Activated naive CD4-positive, alpha-beta T cell treated with anti-CD3 and anti-CD28 coated beads, Interleukin-2, amount 50 U/mL, for 72 hours (primary cell): ENCODE measurements at regions not wholly inside any gene's neighbourhood (a gene's known extent, or its start where the extent isn't known, plus 50 kb on each side); places are given as distances from the start of the nearest gene placed in this dataset.

ENCODE experiments used
- ATAC-seq, 2 donors: fragments of 150-1000 bp; cut with Tn5 transposase; 2 replicates each; pipeline ENCODE4 v1.10.0; 2021; ENCODE audit warnings: mild to moderate bottlenecking in 2 of 2, moderate library complexity in 2 of 2
- DNase-seq, 2 donors: peaks; one replicate each; pipeline ENCODE4 v3.0.0; 2021 to 2022; ENCODE audit warnings: low spot score in 2 of 2
- H3K27ac Mint-ChIP-seq, 2 donors: one replicate each; pipeline ENCODE4 v1.8.0; 2022; ENCODE audit warnings: mild to moderate bottlenecking in 2 of 2, mixed read lengths in 2 of 2
- H3K36me3 Mint-ChIP-seq, 2 donors: one replicate each; pipeline ENCODE4 v1.8.0; 2022; ENCODE audit warnings: mixed read lengths in 2 of 2
- H3K9me3 Mint-ChIP-seq, 2 donors: one replicate each; pipeline ENCODE4 v1.8.0; 2022; ENCODE audit warnings: mixed read lengths in 2 of 2

GRCh38 chr4:114196606-114197005 is 217.2 kb upstream of the ARSJ start:
- no peak for ATAC-seq
- H3K36me3 Mint-ChIP-seq, result no peaks in the 10 kb centered on the region

GRCh38 chr4:114200026-114200425 is 220.6 kb upstream of the ARSJ start:
- Mint-ChIP-seq H3K27ac (no peak overlapping the region), H3K9me3 (no peaks in the 10 kb centered on the region), H3K36me3 (no peaks in the 10 kb centered on the region)
- ATAC-seq, result no peak
- no peak for DNase-seq

More at GRCh38 chr4:114196606-114197005, 217.2 kb upstream of the ARSJ start:
- Mint-ChIP-seq H3K9me3 (no peaks in the 10 kb centered on the region), H3K27ac (no peak overlapping the region)
- no peak for DNase-seq

DNA sequence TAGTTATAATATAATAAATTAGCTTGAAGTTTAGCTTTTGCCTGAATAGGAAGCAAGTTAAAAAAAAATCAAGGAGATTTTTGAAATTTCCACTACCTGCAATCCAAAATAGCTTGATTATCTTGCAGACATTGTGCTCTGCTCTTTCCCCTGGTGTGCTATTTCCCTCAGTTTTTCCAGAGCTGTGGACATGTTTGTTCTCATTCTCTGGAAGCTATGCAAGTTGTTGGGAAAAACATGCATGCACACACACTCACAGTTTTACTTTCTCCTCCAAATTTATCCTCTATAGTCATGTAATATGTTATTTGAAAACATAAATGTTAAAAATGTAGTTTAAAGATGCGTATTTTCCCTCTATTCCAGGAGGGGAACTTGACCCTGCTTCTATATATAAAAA is 225.8 kb upstream of the ARSJ start:
- ATAC-seq (no peak), DNase-seq (no peak)
- Mint-ChIP-seq H3K27ac (no peak overlapping the region), H3K9me3 (no peaks in the 10 kb centered on the region), H3K36me3 (no peaks in the 10 kb centered on the region)

GRCh38 chr4:114208574-114209151 is 229.2 kb upstream of the ARSJ start:
- no peaks in the 10 kb centered on the region for H3K36me3 Mint-ChIP-seq
- no peak for DNase-seq
- no peak for ATAC-seq
- H3K9me3 Mint-ChIP-seq, result no peaks in the 10 kb centered on the region
- H3K27ac Mint-ChIP-seq, result no peak overlapping the region

DNA sequence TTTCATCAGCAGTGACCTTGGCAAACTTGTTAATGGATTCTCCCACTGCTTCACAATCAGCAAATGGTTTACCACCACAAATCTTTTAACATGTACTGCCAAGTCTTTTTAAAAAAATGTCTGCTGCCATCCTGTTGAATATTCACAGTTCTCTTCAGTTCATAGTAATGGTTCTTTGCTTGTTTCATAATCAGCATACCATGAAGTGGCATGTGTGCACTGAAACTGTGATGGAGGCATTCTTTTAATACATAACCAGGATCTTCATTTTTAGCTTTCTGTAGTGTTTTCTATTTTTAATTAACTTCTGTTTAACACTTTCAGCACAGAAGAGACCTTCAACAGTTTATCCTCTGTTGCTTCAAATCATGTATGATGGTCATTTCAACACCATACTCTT is 230.1 kb upstream of the ARSJ start:
- no peaks in the 10 kb centered on the region for H3K36me3 Mint-ChIP-seq
- DNase-seq (no peak), ATAC-seq (no peak)
- H3K27ac Mint-ChIP-seq, result no peak overlapping the region
- H3K9me3 Mint-ChIP-seq, result no peaks in the 10 kb centered on the region

- no peaks in the 10 kb centered on the region for H3K9me3 Mint-ChIP-seq
These were observed 232.1 kb upstream of the ARSJ start for GRCh38 chr4:114211556-114211955.

GRCh38 chr4:114217150-114217817 is 237.8 kb upstream of the ARSJ start:
- no peaks in the 10 kb centered on the region for H3K9me3 Mint-ChIP-seq
- no peak overlapping the region for H3K27ac Mint-ChIP-seq
- no peaks in the 10 kb centered on the region for H3K36me3 Mint-ChIP-seq
- DNase-seq, result no peak
- no peak for ATAC-seq

More at GRCh38 chr4:114211556-114211955, 232.1 kb upstream of the ARSJ start:
- H3K27ac Mint-ChIP-seq, result no peak overlapping the region
- DNase-seq (no peak), ATAC-seq (no peak)
- H3K36me3 Mint-ChIP-seq, result no peaks in the 10 kb centered on the region

GRCh38 chr4:114223580-114223979 is 244.1 kb upstream of the ARSJ start:
- DNase-seq, result no peak
- Mint-ChIP-seq H3K36me3 (no peaks in the 10 kb centered on the region), H3K27ac (no peak overlapping the region), H3K9me3 (no peaks in the 10 kb centered on the region)
- no peak for ATAC-seq

GRCh38 chr4:114225436-114225835 is 246.0 kb upstream of the ARSJ start:
- no peak for ATAC-seq
- H3K9me3 Mint-ChIP-seq, result no peaks in the 10 kb centered on the region
- H3K27ac Mint-ChIP-seq, result no peak overlapping the region
- no peaks in the 10 kb centered on the region for H3K36me3 Mint-ChIP-seq
- no peak for DNase-seq

GRCh38 chr4:114226179-114226578 is 246.7 kb upstream of the ARSJ start:
- DNase-seq, result no peak
- ATAC-seq, result peak; percentile 40 to 47
- no peak overlapping the region for H3K27ac Mint-ChIP-seq
- no peaks in the 10 kb centered on the region for H3K36me3 Mint-ChIP-seq
- H3K9me3 Mint-ChIP-seq, result no peaks in the 10 kb centered on the region

DNA sequence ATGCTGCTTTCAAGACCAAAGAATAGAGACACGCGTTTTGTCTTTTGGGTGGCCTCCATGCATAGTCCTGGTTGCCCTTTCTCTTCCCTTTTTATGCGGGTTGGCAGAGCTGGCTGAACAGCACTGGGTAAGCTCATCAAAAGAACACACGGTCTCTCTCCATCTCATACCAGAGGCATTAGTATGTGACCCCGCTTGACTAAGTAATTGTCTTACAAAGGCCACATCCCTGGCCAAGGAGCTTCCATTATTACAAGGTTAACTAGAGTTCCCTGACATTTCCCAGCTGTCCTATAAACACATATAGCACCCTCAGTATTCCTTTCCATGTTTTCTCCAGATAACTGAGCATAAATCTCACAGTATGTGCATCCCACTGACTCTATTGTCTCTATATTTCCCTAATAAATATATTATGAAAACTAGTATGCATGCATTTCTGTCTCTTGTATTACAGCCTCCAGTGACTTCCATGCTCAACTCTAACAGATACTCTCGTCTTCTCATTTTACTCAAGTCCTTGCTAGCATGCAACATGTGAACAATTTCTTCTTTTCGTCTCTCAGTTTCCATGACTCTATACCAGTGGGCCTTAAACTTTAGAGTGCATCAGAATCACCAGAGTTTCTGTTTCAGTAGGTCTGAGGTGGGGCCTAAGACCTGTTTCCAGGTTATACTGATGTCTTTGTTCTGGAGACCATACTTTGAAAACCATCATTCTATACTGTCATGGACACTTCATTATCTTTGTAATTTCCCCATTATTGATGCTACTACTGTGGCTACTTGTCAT is 247.7 kb upstream of the ARSJ start:
- peak; percentile 13 to 60 for ATAC-seq
- DNase-seq, result no peak
- H3K36me3 Mint-ChIP-seq, result no peaks in the 10 kb centered on the region
- H3K9me3 Mint-ChIP-seq, result no peaks in the 10 kb centered on the region
- no peak overlapping the region for H3K27ac Mint-ChIP-seq

DNA sequence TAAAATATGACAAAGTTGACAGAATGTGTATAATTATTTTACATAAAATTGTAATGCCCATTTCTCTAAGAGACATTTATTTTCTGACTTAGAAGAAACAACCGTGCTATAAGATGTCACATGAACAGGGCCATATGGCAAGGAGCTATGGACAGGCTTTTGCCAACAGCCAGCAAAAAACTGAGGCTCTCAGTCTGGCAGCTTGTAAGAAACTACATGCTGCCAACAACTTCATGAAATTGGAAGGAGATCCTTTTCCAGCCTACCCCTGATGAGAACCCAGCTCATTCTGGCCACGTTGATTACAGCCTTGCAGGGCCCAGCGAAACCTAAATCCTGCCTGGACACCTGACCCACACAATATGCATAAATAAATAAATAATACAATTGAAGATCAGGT is 250.3 kb upstream of the ARSJ start:
- DNase-seq (no peak), ATAC-seq (no peak)
- H3K36me3 Mint-ChIP-seq, result no peaks in the 10 kb centered on the region

GRCh38 chr4:114236171-114236769 is 256.8 kb upstream of the ARSJ start:
- DNase-seq (no peak), ATAC-seq (no peak)
- Mint-ChIP-seq H3K9me3 (no peaks in the 10 kb centered on the region), H3K27ac (no peak overlapping the region), H3K36me3 (no peaks in the 10 kb centered on the region)

More for the DNA sequence above, 250.3 kb upstream of the ARSJ start:
- Mint-ChIP-seq H3K27ac (no peak overlapping the region), H3K9me3 (no peaks in the 10 kb centered on the region)

DNA sequence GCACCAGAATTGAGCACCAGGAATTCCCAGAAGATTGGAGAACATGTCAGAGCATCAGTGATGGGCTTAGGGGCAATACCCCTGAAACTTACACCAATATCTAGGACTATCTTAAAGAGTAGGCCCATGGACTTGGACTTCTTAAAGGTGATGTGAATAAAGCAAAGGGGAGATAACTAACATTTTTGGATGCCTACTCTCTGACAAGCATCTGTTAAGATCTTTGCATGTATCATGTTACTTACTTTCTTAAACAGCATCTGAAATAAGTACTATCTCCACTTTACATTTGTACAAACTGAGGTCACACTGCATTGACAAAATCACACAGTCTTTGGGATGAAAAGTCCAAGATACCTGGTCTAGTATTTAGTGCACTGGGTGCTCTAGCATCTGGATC is 258.6 kb upstream of the ARSJ start:
- Mint-ChIP-seq H3K36me3 (no peaks in the 10 kb centered on the region), H3K27ac (no peak overlapping the region), H3K9me3 (no peaks in the 10 kb centered on the region)
- ATAC-seq (no peak), DNase-seq (no peak)

DNA sequence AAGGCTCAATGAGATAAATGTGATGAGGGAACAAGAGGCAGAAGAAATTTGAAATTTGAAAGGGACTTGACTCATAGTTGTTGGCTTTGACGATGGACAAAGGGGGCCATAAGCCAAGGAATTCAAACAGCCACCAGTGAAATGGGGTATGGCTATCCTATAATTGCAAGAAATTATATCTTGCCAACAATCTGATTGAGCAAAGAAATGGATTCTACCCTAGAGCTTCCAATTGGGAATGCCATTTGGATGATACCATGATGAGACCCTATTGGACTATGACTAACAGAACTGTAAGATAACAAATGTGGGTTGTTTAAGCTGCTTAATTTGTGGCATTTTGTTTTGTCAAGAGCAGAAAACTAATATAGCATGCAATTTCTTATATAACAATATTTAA is 270.1 kb upstream of the ARSJ start:
- H3K27ac Mint-ChIP-seq, result no peak overlapping the region
- H3K9me3 Mint-ChIP-seq, result no peaks in the 10 kb centered on the region
- H3K36me3 Mint-ChIP-seq, result no peaks in the 10 kb centered on the region
- DNase-seq, result no peak
- ATAC-seq, result no peak

DNA sequence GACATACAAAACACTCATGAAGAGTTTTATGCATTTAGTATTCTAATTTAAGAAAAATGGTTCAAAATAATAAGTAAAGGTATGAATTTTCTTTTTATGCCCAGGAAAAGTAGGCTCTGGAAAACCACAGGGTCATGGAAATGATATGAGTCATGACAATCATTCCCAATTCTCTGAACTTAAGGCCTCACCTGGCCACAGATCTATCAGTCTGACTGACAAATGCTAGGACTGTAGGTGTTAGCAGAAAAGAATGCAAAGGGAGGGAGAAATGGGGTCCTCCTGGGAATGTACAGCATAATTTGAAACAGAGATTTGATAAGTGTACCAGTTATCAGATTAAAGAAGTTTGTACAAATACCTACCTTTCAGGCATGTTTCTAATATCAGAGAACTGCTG is 270.5 kb upstream of the ARSJ start:
- H3K9me3 Mint-ChIP-seq, result no peaks in the 10 kb centered on the region
- no peaks in the 10 kb centered on the region for H3K36me3 Mint-ChIP-seq
- H3K27ac Mint-ChIP-seq, result no peak overlapping the region
- no peak for DNase-seq
- ATAC-seq, result no peak

DNA sequence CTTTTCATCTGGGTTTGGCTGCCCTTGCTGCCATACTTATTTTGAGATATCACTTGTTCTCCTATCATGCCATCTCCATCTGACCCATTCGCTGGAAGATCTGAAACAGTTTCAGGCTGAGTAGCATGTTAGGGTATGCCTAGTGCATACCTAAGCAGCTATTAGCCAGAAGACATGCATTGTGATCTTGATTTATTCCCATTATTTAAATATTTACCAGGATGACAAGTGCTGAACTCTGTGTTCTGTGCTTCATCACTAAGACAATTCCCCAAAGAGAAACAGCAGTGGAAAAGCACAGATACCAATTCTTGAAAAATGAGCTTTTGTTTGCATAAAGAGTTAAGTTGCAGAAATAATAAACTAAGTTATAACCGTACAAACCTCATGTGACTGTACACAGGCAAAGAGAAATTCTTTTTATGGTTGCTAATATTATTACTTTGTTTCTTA is 271.0 kb upstream of the ARSJ start:
- no peak for ATAC-seq
- H3K36me3 Mint-ChIP-seq, result no peaks in the 10 kb centered on the region
- H3K9me3 Mint-ChIP-seq, result no peaks in the 10 kb centered on the region
- DNase-seq, result no peak
- H3K27ac Mint-ChIP-seq, result no peak overlapping the region
